Glomerular visceral epithelial cell (primary cell): ENCODE measurements at regions not wholly inside any gene's neighbourhood (a gene's known extent, or its start where the extent isn't known, plus 50 kb on each side); places are given as distances from the start of the nearest gene placed in this dataset.

ENCODE experiments used
- DNase-seq: peaks from one replicate; pipeline ENCODE4 v3.0.0-alpha.2; 2016; ENCODE audit errors: extremely low spot score

DNA sequence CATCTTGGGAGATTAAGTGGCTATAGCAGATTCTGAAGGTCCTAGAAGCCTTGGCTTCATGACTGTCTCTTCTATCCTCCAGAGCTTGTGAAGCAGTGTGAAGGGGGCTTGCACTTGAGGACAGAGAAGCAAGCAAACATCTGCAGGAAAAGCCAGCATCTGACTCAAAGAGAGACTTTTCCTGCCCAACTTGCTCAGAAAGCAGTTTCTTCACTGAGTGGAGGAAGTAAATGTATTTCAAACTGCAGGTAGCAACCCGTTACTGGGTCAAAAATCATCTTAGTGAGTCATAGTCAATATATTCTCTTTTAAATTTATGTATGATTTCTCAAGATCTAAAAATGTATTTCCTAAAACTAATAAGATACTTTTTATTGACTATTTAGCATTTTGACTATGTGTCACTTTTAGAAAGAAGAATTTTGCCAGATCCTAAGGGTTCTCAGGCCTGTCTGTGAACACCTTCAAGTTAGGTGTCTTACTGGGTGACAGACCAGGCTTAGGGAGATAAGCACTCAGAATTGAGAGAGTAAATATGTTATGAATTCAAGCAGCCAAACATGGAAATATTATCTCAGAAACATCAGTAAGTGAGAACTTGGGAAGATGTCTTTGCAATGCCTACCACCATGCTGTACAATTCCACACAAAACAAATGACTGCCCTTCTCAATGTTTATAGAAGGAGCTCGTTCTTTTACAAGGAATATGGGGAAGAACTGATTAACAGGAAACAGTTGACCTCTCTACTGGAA lies 72.6 kb upstream of the DMAC1 start:
- DNase-seq, result no peak

GRCh38 chr9:7869340-7869739 lies 69.8 kb upstream of the DMAC1 start:
- DNase-seq, result no peak

DNA sequence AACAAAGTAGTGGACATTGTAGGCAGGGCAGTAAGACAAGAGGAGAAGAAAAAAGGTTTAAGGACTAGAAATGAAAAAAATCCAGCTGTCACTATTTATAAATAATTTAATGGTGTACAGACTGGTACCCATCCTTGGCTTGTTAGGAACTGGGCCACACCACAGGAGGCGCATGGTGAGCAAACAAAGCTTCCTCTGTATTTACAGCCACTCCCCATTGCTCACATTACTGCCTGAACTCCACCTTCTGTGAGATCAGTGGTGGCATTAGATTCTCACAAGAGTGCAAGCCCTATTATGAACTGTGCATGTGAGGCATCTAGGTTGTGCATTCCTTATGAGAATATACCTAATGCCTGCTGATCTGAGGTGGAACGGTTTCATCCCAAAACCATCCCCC lies 62.6 kb upstream of the DMAC1 start:
- no peak for DNase-seq

DNA sequence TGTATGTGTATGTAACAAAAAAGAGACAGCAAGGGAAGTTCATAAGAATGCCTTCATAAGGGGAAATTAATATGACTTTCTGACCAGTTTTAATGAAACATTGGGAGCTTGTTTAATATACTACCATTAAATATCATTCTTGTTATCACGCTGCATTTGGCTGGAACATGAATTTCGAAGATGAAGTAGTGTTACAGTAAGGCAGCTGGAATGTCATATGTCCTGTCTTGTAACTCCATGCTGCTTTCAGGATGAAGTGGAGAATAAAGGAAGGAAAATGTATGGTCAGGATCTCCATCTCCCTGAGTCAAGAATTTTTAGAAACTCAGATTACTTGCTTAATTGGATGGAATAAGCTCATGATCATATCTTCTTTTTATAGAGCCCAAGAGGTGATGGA lies 61.5 kb upstream of the DMAC1 start:
- DNase-seq, result no peak

GRCh38 chr9:7860335-7860709 lies 60.7 kb upstream of the DMAC1 start:
- DNase-seq, result no peak

DNA sequence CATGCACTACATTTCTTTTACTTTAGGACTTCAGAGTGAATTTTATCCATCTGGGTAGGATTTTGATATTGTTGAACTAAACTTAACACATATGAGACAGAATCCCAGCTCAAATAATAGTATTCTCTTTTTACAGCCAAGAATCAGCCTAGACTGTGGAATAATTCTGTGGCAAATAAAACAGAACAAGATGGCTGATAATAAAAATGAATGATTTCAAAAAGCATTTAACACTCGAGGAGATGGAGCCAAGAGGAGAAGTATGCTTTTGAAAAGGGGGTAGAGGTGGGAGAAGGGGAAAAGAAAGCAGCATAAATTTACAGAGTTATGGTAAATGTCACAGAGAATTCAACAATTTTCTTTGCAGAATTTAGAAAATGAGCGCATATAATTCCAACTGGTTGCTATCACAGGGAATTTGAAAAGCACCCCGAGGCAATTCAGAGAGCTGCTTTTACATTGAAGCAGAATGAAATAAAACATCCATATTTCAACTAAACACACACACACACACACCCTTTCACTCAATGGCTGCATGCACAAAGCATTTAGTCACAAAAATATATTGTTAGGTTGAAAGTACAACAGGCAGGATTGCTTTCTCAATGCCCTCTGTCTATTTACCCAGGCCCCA lies 60.2 kb upstream of the DMAC1 start:
- DNase-seq, result no peak

GRCh38 chr9:7858166-7858565 lies 58.6 kb upstream of the DMAC1 start:
- DNase-seq, result no peak

- DNase-seq, result no peak
Measured at GRCh38 chr9:7854763-7855162, 55.2 kb upstream of the DMAC1 start.
